ENCODE measurements at regions not wholly inside any gene's neighbourhood (a gene's known extent, or its start where the extent isn't known, plus 50 kb on each side); places are given as distances from the start of the nearest gene placed in this dataset.

DNA sequence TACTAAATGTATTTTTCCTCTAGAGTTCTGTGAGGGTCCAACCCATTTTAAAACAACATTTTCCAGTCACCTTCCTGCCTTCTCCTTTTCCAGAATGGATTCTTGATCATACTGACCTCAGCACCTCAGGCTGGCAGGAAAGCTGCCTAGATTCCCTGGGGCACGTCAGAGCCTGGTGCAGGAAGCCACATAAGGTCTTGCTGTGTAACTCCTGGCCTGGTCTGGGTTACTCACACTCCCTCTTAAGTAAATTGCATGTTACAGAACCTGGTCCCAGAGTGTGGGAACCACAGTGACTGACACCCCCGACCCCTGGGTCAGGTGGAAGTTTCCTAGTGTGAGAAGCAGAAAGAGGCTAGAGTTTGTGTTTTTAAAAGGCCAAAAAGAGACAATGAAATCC lies 209.8 kb downstream of the SPTSSA start:
- ChIA-PET POLR2A (no interaction called here), CTCF (no interaction called here)
- intact Hi-C loops (cut with micrococcal nuclease) (no loop called here), dilution Hi-C loops (cut with MboI; ENCODE audit: extremely low pct_ligation_motif_present, low sequenced_read_pairs) (no loop called here)
- Histone ChIP-seq H3K4me2 (ENCODE audit: insufficient read depth, low read length) (no peak overlapping the region), H4K20me1 (replicated peaks; ENCODE audit: control insufficient read depth, extremely low read depth, insufficient read depth, low read length) (no peaks in the 10 kb centered on the region), H3K27ac (ENCODE audit: insufficient read depth, low read depth, low read length) (peak overlapping the region; percentile 74), H3K4me1 (ENCODE audit: control insufficient read depth, extremely low read depth, insufficient read depth, low read length) (peaks cover 2% of the 10 kb centered on the region), H3K9ac (replicated peaks; ENCODE audit: extremely low read depth, insufficient read depth, low read length) (no peak overlapping the region), H3K36me3 (ENCODE audit: control insufficient read depth in 2 of 2, extremely low read depth in 1 of 2, insufficient read depth in 2 of 2, low read length in 2 of 2) (no peaks in the 10 kb centered on the region), H3K9me1 (replicated peaks; ENCODE audit: control insufficient read depth, extremely low read depth, insufficient read depth, low read length) (no peaks in the 10 kb centered on the region), H2AFZ (ENCODE audit: low read depth, low read length) (no peak overlapping the region), H3K4me3 (replicated peaks in 1 of 3; ENCODE audit: insufficient read depth in 1 of 3, low read depth in 1 of 3, low read length in 3 of 3) (no peak overlapping the region), H3K79me2 (ENCODE audit: control insufficient read depth, insufficient read depth, low read length) (no peaks in the 10 kb centered on the region), H3K9me3 (replicated peaks; ENCODE audit: control insufficient read depth, insufficient read depth, low read length) (no peaks in the 10 kb centered on the region), H3K27me3 (ENCODE audit: control insufficient read depth in 2 of 2, insufficient read depth in 2 of 2, low read length in 2 of 2) (no peaks in the 10 kb centered on the region)
- peak; percentile 2 for DNase-seq (ENCODE audit: low read depth, low spot score)
- no TSS peak for BruUV-seq (replicated peaks)
- no peak for FAIRE-seq
- no peak for TF ChIP-seq POLR2A (IDR thresholded peaks at IDR 0.05; ENCODE audit: low read depth, low read length)

DNA sequence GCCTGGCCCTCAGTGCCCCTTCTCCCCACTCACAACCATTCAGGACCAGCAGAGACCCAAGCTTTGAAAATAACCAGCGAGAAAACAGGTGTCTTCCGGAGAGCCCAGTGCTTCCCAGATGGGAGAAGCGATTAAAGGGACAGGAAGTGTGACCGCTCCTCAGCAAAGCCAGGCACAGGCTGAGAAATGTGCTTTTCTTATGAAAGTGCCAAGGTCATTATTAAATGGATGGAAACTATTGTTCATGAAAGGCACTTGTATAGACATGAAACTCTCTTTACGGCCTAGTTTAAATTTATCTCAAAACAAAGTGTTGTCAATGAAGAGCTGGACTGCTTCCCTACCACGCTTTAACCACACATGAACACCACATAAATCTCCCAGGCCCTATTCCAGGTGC lies 210.4 kb downstream of the SPTSSA start:
- no peaks in the 10 kb centered on the region for H3K9me1 ChIP-seq (replicated peaks; ENCODE audit: control insufficient read depth, extremely low read depth, insufficient read depth, low read length)
- H3K9me3 ChIP-seq (replicated peaks; ENCODE audit: control insufficient read depth, insufficient read depth, low read length): no peaks in the 10 kb centered on the region
- ChIA-PET CTCF (no interaction called here), POLR2A (no interaction called here)
- dilution Hi-C loops (cut with MboI; ENCODE audit: extremely low pct_ligation_motif_present, low sequenced_read_pairs) (no loop called here), intact Hi-C loops (cut with micrococcal nuclease) (loop anchor here (2.0 kb wide), 1 partner anchor 49 kb away; no protein-coding TSS in a partner anchor)
- FAIRE-seq (peak; percentile 74), DNase-seq (ENCODE audit: low read depth, low spot score) (peak; percentile 42)
- no peak overlapping the region for H3K9ac ChIP-seq (replicated peaks; ENCODE audit: extremely low read depth, insufficient read depth, low read length)
- no peaks in the 10 kb centered on the region for H3K27me3 ChIP-seq (ENCODE audit: control insufficient read depth in 2 of 2, insufficient read depth in 2 of 2, low read length in 2 of 2)
- no peaks in the 10 kb centered on the region for H4K20me1 ChIP-seq (replicated peaks; ENCODE audit: control insufficient read depth, extremely low read depth, insufficient read depth, low read length)
- no peak overlapping the region for H2AFZ ChIP-seq (ENCODE audit: low read depth, low read length)
- TF ChIP-seq, protein P1, sequence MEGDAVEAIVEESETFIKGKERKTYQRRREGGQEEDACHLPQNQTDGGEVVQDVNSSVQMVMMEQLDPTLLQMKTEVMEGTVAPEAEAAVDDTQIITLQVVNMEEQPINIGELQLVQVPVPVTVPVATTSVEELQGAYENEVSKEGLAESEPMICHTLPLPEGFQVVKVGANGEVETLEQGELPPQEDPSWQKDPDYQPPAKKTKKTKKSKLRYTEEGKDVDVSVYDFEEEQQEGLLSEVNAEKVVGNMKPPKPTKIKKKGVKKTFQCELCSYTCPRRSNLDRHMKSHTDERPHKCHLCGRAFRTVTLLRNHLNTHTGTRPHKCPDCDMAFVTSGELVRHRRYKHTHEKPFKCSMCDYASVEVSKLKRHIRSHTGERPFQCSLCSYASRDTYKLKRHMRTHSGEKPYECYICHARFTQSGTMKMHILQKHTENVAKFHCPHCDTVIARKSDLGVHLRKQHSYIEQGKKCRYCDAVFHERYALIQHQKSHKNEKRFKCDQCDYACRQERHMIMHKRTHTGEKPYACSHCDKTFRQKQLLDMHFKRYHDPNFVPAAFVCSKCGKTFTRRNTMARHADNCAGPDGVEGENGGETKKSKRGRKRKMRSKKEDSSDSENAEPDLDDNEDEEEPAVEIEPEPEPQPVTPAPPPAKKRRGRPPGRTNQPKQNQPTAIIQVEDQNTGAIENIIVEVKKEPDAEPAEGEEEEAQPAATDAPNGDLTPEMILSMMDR (IDR thresholded peaks at IDR 0.05; ENCODE audit: extremely low read depth in 1 of 2, insufficient read depth in 1 of 2, low read depth in 1 of 2, low read length in 2 of 2): no peak
- TF ChIP-seq GATA2 (IDR thresholded peaks at IDR 0.05; ENCODE audit: insufficient read depth, insufficient read length, low read depth, low read length): peak; percentile 34
- peak overlapping the region; percentile 74 for H3K27ac ChIP-seq (ENCODE audit: insufficient read depth, low read depth, low read length)
- no TSS peak for BruUV-seq (replicated peaks)
- H3K36me3 ChIP-seq (ENCODE audit: control insufficient read depth in 2 of 2, extremely low read depth in 1 of 2, insufficient read depth in 2 of 2, low read length in 2 of 2): no peaks in the 10 kb centered on the region
- no peaks in the 10 kb centered on the region for H3K79me2 ChIP-seq (ENCODE audit: control insufficient read depth, insufficient read depth, low read length)
- no peak overlapping the region for H3K4me2 ChIP-seq (ENCODE audit: insufficient read depth, low read length)
- H3K4me1 ChIP-seq (ENCODE audit: control insufficient read depth, extremely low read depth, insufficient read depth, low read length): peaks cover 2% of the 10 kb centered on the region
- H3K4me3 ChIP-seq (replicated peaks in 1 of 3; ENCODE audit: insufficient read depth in 1 of 3, low read depth in 1 of 3, low read length in 3 of 3): no peak overlapping the region

Data from endothelial cell of umbilical vein (primary cell).